NCI-H1436 (cell line): ENCODE measurements at regions not wholly inside any gene's neighbourhood (a gene's known extent, or its start where the extent isn't known, plus 50 kb on each side); places are given as distances from the start of the nearest gene placed in this dataset.
"Not testable (repeated sequence)": the region's sequence is repeated elsewhere in the genome, so short reads cannot be mapped to it uniquely, and the experiment has no call there.

Experiments used
- DNase-seq: peaks from one replicate; lab custom pipeline; 2025; lab: John Stamatoyannopoulos, UW

- DNase-seq: no peak
These were observed 610.0 kb upstream of the LRRN3 start for GRCh38 chr7:110480964-110481363.

- no peak for DNase-seq
These were observed 607.4 kb upstream of the LRRN3 start for GRCh38 chr7:110483553-110483952.

GRCh38 chr7:110484356-110484755 lies 606.6 kb upstream of the LRRN3 start:
- DNase-seq: no peak

- no peak for DNase-seq
These were observed 604.4 kb upstream of the LRRN3 start for GRCh38 chr7:110486549-110486948.

- DNase-seq: no peak
These were observed 588.0 kb upstream of the LRRN3 start for GRCh38 chr7:110502888-110503465.

- no peak for DNase-seq
These were observed 583.6 kb upstream of the LRRN3 start for GRCh38 chr7:110507369-110507768.

- no peak for DNase-seq
These were observed 583.1 kb upstream of the LRRN3 start for GRCh38 chr7:110507832-110508231.

GRCh38 chr7:110514975-110515551 lies 575.9 kb upstream of the LRRN3 start:
- not testable (repeated sequence) for DNase-seq

- no peak for DNase-seq
These were observed 571.1 kb upstream of the LRRN3 start for GRCh38 chr7:110519851-110520250.

GRCh38 chr7:110521357-110521911 lies 569.5 kb upstream of the LRRN3 start:
- DNase-seq: no peak

GRCh38 chr7:110522061-110522760 lies 568.7 kb upstream of the LRRN3 start:
- DNase-seq: no peak

GRCh38 chr7:110522761-110523200 lies 568.1 kb upstream of the LRRN3 start:
- no peak for DNase-seq

GRCh38 chr7:110529175-110529574 lies 561.8 kb upstream of the LRRN3 start:
- no peak for DNase-seq

- DNase-seq: no peak
These were observed 559.7 kb upstream of the LRRN3 start for GRCh38 chr7:110531186-110531585.

GRCh38 chr7:110534241-110534931 lies 556.5 kb upstream of the LRRN3 start:
- DNase-seq: no peak

GRCh38 chr7:110539216-110539615 lies 551.7 kb upstream of the LRRN3 start:
- DNase-seq: no peak

- DNase-seq: no peak
These were observed 549.0 kb upstream of the LRRN3 start for GRCh38 chr7:110541962-110542361.

- DNase-seq: no peak
These were observed 546.7 kb upstream of the LRRN3 start for GRCh38 chr7:110544194-110544593.

GRCh38 chr7:110548372-110548771 lies 542.6 kb upstream of the LRRN3 start:
- DNase-seq: no peak

- no peak for DNase-seq
These were observed 533.8 kb upstream of the LRRN3 start for GRCh38 chr7:110557136-110557535.

- not testable (repeated sequence) for DNase-seq
These were observed 527.6 kb upstream of the LRRN3 start for GRCh38 chr7:110563286-110563685.

- DNase-seq: no peak
These were observed 526.7 kb upstream of the LRRN3 start for GRCh38 chr7:110564246-110564645.

GRCh38 chr7:110568388-110568787 lies 522.5 kb upstream of the LRRN3 start:
- no peak for DNase-seq
